ENCODE measurements at regions not wholly inside any gene's neighbourhood (a gene's known extent, or its start where the extent isn't known, plus 50 kb on each side); places are given as distances from the start of the nearest gene placed in this dataset.

DNA sequence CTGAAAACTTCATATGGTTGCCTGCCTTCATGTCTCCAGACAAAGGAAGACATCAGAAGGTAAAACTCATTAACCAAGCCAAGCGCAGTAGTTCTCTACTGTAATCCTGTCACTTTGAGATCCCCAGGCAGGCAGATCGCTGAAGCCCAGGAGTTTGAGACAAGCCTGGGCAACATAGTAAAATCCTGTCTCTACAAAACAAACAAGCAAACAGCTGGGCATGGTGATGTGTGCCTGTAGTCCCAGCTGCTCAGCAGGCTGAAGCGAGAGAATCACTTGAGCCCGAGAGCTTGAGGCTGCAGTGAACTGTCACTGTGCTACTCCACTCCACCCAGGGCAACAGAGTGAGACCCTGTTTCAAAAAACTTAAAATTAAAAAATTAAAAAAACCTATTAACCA, 467.4 kb upstream of the SORCS1 start (continued):
- TF ChIP-seq, protein P1, sequence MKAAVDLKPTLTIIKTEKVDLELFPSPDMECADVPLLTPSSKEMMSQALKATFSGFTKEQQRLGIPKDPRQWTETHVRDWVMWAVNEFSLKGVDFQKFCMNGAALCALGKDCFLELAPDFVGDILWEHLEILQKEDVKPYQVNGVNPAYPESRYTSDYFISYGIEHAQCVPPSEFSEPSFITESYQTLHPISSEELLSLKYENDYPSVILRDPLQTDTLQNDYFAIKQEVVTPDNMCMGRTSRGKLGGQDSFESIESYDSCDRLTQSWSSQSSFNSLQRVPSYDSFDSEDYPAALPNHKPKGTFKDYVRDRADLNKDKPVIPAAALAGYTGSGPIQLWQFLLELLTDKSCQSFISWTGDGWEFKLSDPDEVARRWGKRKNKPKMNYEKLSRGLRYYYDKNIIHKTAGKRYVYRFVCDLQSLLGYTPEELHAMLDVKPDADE (IDR thresholded peaks at IDR 0.05), result no peak
- TF ChIP-seq, protein P2, sequence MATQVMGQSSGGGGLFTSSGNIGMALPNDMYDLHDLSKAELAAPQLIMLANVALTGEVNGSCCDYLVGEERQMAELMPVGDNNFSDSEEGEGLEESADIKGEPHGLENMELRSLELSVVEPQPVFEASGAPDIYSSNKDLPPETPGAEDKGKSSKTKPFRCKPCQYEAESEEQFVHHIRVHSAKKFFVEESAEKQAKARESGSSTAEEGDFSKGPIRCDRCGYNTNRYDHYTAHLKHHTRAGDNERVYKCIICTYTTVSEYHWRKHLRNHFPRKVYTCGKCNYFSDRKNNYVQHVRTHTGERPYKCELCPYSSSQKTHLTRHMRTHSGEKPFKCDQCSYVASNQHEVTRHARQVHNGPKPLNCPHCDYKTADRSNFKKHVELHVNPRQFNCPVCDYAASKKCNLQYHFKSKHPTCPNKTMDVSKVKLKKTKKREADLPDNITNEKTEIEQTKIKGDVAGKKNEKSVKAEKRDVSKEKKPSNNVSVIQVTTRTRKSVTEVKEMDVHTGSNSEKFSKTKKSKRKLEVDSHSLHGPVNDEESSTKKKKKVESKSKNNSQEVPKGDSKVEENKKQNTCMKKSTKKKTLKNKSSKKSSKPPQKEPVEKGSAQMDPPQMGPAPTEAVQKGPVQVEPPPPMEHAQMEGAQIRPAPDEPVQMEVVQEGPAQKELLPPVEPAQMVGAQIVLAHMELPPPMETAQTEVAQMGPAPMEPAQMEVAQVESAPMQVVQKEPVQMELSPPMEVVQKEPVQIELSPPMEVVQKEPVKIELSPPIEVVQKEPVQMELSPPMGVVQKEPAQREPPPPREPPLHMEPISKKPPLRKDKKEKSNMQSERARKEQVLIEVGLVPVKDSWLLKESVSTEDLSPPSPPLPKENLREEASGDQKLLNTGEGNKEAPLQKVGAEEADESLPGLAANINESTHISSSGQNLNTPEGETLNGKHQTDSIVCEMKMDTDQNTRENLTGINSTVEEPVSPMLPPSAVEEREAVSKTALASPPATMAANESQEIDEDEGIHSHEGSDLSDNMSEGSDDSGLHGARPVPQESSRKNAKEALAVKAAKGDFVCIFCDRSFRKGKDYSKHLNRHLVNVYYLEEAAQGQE (IDR thresholded peaks at IDR 0.05; ENCODE audit: unreplicated experiment), result no peak
- no peak for TF ChIP-seq ZNF331 (CRISPR knock-in tag; IDR thresholded peaks at IDR 0.05; ENCODE audit: low read depth)
- TF ChIP-seq CREB1 (CRISPR knock-in tag; IDR thresholded peaks at IDR 0.05; ENCODE audit: low read depth), result no peak
- no peak for TF ChIP-seq JUNB (IDR thresholded peaks at IDR 0.05; ENCODE audit: unreplicated experiment)

DNA sequence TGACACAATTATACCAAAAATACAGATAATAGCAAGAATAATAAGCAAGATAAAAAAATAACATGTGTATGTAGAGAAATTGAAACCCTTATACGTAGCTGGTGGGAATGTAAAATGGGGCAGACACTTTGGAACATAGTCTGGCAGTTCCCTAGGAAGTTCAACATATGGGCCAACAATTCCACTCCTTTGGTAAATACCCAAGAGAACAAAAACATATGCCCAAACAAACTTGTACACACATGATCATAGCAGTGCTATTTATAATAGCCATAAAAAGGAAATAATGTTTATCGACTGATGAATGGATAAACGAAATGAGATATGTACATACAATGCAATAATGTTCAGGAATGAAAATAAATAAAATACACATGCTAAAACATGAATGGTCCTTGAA, 462.4 kb upstream of the SORCS1 start:
- H3K27ac ChIP-seq (ENCODE audit: low read depth), result no peak overlapping the region
- no peaks in the 10 kb centered on the region for H3K9me3 Mint-ChIP-seq
- no peak for TF ChIP-seq EZH2phosphoT487 (IDR thresholded peaks at IDR 0.05; ENCODE audit: unreplicated experiment)
- TF ChIP-seq, protein P3, sequence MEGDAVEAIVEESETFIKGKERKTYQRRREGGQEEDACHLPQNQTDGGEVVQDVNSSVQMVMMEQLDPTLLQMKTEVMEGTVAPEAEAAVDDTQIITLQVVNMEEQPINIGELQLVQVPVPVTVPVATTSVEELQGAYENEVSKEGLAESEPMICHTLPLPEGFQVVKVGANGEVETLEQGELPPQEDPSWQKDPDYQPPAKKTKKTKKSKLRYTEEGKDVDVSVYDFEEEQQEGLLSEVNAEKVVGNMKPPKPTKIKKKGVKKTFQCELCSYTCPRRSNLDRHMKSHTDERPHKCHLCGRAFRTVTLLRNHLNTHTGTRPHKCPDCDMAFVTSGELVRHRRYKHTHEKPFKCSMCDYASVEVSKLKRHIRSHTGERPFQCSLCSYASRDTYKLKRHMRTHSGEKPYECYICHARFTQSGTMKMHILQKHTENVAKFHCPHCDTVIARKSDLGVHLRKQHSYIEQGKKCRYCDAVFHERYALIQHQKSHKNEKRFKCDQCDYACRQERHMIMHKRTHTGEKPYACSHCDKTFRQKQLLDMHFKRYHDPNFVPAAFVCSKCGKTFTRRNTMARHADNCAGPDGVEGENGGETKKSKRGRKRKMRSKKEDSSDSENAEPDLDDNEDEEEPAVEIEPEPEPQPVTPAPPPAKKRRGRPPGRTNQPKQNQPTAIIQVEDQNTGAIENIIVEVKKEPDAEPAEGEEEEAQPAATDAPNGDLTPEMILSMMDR (conservative IDR thresholded peaks at IDR 0.05; ENCODE audit: low read depth in 2 of 2), result no peak
- TF ChIP-seq EZH2 (IDR thresholded peaks at IDR 0.05; ENCODE audit: low read depth, unreplicated experiment), result no peak
- TF ChIP-seq, protein P2 (IDR thresholded peaks at IDR 0.05; ENCODE audit: unreplicated experiment), result no peak
- TF ChIP-seq, protein P4, sequence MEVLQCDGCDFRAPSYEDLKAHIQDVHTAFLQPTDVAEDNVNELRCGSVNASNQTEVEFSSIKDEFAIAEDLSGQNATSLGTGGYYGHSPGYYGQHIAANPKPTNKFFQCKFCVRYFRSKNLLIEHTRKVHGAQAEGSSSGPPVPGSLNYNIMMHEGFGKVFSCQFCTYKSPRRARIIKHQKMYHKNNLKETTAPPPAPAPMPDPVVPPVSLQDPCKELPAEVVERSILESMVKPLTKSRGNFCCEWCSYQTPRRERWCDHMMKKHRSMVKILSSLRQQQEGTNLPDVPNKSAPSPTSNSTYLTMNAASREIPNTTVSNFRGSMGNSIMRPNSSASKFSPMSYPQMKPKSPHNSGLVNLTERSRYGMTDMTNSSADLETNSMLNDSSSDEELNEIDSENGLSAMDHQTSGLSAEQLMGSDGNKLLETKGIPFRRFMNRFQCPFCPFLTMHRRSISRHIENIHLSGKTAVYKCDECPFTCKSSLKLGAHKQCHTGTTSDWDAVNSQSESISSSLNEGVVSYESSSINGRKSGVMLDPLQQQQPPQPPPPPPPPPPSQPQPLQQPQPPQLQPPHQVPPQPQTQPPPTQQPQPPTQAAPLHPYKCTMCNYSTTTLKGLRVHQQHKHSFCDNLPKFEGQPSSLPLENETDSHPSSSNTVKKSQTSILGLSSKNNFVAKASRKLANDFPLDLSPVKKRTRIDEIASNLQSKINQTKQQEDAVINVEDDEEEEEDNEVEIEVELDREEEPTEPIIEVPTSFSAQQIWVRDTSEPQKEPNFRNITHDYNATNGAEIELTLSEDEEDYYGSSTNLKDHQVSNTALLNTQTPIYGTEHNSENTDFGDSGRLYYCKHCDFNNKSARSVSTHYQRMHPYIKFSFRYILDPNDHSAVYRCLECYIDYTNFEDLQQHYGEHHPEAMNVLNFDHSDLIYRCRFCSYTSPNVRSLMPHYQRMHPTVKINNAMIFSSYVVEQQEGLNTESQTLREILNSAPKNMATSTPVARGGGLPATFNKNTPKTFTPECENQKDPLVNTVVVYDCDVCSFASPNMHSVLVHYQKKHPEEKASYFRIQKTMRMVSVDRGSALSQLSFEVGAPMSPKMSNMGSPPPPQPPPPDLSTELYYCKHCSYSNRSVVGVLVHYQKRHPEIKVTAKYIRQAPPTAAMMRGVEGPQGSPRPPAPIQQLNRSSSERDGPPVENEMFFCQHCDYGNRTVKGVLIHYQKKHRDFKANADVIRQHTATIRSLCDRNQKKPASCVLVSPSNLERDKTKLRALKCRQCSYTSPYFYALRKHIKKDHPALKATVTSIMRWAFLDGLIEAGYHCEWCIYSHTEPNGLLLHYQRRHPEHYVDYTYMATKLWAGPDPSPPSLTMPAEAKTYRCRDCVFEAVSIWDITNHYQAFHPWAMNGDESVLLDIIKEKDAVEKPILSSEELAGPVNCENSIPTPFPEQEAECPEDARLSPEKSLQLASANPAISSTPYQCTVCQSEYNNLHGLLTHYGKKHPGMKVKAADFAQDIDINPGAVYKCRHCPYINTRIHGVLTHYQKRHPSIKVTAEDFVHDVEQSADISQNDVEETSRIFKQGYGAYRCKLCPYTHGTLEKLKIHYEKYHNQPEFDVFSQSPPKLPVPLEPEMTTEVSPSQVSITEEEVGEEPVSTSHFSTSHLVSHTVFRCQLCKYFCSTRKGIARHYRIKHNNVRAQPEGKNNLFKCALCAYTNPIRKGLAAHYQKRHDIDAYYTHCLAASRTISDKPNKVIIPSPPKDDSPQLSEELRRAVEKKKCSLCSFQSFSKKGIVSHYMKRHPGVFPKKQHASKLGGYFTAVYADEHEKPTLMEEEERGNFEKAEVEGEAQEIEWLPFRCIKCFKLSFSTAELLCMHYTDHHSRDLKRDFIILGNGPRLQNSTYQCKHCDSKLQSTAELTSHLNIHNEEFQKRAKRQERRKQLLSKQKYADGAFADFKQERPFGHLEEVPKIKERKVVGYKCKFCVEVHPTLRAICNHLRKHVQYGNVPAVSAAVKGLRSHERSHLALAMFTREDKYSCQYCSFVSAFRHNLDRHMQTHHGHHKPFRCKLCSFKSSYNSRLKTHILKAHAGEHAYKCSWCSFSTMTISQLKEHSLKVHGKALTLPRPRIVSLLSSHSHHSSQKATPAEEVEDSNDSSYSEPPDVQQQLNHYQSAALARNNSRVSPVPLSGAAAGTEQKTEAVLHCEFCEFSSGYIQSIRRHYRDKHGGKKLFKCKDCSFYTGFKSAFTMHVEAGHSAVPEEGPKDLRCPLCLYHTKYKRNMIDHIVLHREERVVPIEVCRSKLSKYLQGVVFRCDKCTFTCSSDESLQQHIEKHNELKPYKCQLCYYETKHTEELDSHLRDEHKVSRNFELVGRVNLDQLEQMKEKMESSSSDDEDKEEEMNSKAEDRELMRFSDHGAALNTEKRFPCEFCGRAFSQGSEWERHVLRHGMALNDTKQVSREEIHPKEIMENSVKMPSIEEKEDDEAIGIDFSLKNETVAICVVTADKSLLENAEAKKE (CRISPR knock-in tag; IDR thresholded peaks at IDR 0.05), result no peak

More for the DNA sequence above, 462.4 kb upstream of the SORCS1 start:
- no peak for ATAC-seq
- Histone ChIP-seq H3F3A (replicated peaks; ENCODE audit: low read depth) (no peaks in the 10 kb centered on the region), H3K4me1 (ENCODE audit: insufficient read depth) (no peaks in the 10 kb centered on the region), H3K4me2 (no peak overlapping the region), H3K4me3 (no peak overlapping the region), H3K27me3 (ENCODE audit: insufficient read depth) (no peaks in the 10 kb centered on the region), H3K36me3 (ENCODE audit: insufficient read depth) (no peaks in the 10 kb centered on the region), H3K79me2 (replicated peaks; ENCODE audit: insufficient read depth) (no peaks in the 10 kb centered on the region), H3K9me2 (ENCODE audit: insufficient read depth) (no peaks in the 10 kb centered on the region), H4K20me1 (replicated peaks; ENCODE audit: insufficient read depth) (no peaks in the 10 kb centered on the region), H2AFZ (no peak overlapping the region)
- Mint-ChIP-seq H3K27me3 (ENCODE audit: insufficient read depth, low read depth, poor library complexity) (no peaks in the 10 kb centered on the region), H3K4me3 (no peak overlapping the region), H3K36me3 (ENCODE audit: low read depth) (no peaks in the 10 kb centered on the region), H3K4me1 (no peaks in the 10 kb centered on the region), H3K27ac (no peak overlapping the region)
- DNase-seq (ENCODE audit: low spot score), result no peak

Measured in GM23338 (cell line).